Ovary (tissue), 3 donors: ENCODE measurements at regions not wholly inside any gene's neighbourhood (a gene's known extent, or its start where the extent isn't known, plus 50 kb on each side); places are given as distances from the start of the nearest gene placed in this dataset.
"Not testable (repeated sequence)": the region's sequence is repeated elsewhere in the genome, so short reads cannot be mapped to it uniquely, and the experiment has no call there.

Experiments used
- CTCF ChIP-seq, 3 donors: fragments of 450-650 bp in 2 of 3; fragments of 200-600 bp in 1 of 3; IDR thresholded peaks; one replicate each; pipeline versions ENCODE4 v1.5.1 to v1.8.0; 2016 to 2022; ENCODE audit warnings: antibody characterized with exemption in 3 of 3, mild to moderate bottlenecking in 1 of 3
- EP300 ChIP-seq: sonication (generic); formaldehyde crosslinking; IDR thresholded peaks from one replicate; pipeline ENCODE4 v1.6.1; 2017; ENCODE audit warnings: antibody characterized with exemption
- POLR2A ChIP-seq: fragments of 450-650 bp; IDR thresholded peaks from one replicate; pipeline ENCODE4 v1.6.1; 2017; ENCODE audit warnings: antibody characterized with exemption, mild to moderate bottlenecking, moderate library complexity
- donor health status: DM: no; HTN: no; CAD: no.

GRCh38 chr21:8624085-8624484 lies 1897.3 kb upstream of the TPTE start:
- TF ChIP-seq EP300; CTCF (IDR thresholded peaks at IDR 0.05); POLR2A: not testable (repeated sequence)
